GM11168 (cell line): ENCODE measurements at regions not wholly inside any gene's neighbourhood (a gene's known extent, or its start where the extent isn't known, plus 50 kb on each side); places are given as distances from the start of the nearest gene placed in this dataset.

Experiments
- in situ Hi-C: fragments of 300-500 bp; cut with MboI; formaldehyde crosslinking; loops from one replicate; pipeline ENCODE4 v1.12.0; 2022; ENCODE audit warnings: low sequenced_read_pairs; ENCODE audit not compliant: unreplicated experiment

DNA sequence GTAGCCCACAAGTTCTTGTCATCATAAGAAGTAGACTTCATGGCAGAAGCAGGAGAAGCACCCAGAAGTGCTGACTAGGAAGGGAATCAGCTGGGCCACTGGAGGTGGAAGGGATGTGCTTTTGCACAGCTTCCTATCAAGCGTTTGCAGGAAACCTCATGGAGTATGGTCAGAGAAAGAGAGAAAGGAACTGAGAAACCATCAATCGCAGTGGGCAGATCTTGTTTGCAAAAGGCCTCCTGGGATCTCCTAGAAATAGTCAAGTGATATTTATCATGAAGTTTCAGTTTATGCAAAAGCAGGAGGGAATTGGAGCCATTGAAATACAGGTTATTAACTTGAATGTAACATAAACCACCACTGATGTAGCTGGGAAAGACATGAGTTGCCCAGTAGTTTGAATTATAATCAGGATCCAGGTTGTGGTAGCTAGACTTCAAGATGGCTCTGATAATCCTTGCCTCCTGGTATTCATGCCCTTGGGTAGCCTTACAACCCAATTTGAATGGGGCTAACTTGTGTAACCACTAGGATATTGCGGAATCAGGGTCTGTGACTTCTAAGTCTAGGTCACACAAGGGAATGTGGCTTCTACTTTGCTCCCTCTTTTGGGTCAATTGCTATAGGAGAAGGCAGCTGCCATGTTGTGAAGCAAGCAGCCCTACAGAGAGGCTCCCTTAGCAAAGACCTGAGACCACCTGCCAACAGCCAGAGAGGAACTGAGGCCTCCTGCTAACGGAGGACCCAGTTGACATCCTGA lies 69.8 kb upstream of the TCF4 start:
- in situ Hi-C loops, result no loop called here

DNA sequence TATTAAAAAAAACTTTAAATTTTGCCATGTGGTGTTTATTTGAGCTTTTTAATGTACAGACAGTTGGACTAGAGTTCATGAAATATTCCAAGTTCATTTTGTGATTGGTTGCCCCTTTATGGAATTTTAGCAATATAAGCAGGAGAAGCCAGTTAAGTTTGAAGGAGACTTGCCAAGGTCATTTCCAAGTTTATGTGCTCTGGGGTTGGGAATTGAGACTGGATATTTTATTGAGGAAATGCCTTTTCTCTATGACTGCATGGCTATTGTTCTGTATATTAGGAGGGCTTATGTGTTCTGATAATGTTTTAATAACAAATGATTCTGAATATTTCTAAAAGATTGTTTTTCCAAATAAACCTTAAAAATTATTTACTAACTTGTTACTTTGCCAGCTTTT lies 67.0 kb upstream of the TCF4 start:
- in situ Hi-C loops, result no loop called here

DNA sequence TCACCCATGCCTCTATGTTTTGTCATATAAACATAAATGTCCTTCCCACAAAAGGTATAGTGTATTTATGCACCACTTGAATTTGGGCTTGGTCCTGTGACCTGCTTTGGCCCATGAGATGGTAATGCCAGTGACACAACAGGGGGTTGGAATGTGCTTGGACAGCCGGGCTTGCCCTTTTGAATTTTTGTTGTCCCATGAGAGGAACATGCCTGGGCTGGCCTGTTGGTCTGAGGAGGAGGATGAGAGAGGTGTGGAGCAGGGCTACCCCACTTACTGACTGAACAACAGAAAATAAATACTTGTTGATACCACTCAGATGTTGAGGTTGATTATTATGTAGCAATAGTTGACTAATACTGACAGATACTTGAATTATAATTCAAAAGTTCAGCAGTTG lies 63.2 kb upstream of the TCF4 start:
- in situ Hi-C loops, result no loop called here

DNA sequence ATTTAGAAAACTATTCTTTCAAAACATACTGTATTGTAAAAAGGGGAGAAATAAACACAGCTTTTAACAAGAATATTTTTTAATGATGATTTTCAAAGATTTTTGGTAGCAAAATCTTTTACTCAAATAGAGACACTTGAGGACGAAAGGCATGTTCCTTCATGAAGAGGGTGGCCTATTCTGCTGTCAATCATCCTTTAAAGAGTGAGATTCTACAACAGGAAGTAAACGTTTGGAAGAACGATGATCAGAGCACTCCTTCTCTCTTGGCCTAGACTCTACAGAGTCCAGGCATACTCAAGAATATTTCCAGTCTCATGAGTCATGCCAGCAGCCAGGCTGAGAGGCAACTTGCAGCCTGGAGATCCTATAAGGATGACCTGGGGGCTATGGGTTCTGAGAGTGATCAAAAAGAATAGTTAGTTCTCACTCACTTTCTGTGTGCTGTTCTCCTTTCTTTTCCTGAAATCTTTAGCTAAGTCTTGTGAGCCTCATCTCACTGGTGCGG lies 62.4 kb upstream of the TCF4 start:
- in situ Hi-C loops, result no loop called here

DNA sequence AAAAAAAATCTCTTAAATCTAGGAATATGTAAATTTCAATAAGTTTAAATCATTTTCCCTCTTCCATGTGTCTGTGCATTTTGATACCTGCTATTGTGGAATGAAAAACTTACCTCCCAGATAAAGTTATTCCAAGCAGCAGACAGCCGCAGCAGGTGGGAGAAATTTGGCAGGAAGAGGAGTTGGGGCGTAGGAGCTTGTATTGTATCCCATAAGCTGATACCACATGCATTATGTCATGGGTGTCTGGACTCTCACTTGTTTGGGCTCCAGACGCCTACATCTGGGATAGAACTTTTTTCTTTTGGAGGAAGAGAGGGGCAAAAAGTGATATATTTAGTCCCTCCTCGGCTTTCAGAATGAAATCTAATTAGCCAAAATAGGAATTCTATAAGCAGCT lies 59.3 kb upstream of the TCF4 start:
- in situ Hi-C loops, result no loop called here

DNA sequence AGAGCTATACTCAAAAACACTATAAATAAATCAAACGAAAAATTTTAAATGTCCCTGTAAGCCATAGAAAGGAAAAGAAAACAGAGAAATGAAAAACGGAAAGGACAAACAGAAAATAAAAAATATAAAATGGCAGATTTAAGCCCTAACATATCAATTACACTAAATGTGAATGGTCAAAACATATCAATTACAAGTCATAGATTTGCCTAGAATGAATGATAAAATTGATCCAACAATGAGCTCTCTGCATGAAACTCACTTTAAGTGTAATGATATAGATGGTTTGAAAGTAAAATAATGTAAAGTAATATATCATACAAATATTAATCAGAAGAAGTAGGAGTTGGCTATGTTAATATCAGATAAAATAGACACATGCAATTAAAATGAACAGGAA lies 54.2 kb upstream of the TCF4 start:
- in situ Hi-C loops, result no loop called here

DNA sequence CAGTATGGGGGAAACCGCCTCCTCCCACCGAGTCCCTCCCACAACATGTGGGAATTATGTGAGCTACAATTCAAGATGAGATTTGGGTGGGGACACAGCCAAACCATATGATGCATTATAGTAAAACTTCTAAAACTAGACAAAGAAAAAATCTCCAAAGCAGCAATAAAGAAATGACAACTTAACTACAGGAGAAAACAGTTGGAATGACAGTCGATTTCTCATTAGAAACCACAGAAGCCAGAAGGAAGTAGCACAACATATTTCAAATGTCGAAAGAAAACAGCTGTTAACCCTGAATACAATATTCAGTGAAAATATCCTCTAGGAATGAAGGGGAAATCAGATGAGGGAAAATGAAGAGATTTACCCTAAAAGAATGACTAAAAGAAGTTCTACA lies 53.5 kb upstream of the TCF4 start:
- in situ Hi-C loops, result no loop called here
